Right ventricle myocardium inferior (tissue), 1 donor: ENCODE measurements at regions not wholly inside any gene's neighbourhood (a gene's known extent, or its start where the extent isn't known, plus 50 kb on each side); places are given as distances from the start of the nearest gene placed in this dataset.
A peak's percentile ranks its signal among the peaks of the same experiment; 100 is the strongest.

ENCODE experiments used
- ATAC-seq: fragments of 200-7000 bp; cut with Tn5 transposase; one replicate; pipeline ENCODE4 v1.9.1; 2020; ENCODE audit warnings: mild to moderate bottlenecking, moderate library complexity
- DNase-seq: peaks from one replicate; pipeline ENCODE4 v3.0.0; 2021; ENCODE audit errors: missing footprints
- intact Hi-C: fragments of 100-400 bp; cut with DNase I; formaldehyde crosslinking; loops from one replicate; pipeline ENCODE4 v1.11.0; 2022
- donor health status: DM: no; HTN: yes; CAD: no; lungs with severe emphysema.

DNA sequence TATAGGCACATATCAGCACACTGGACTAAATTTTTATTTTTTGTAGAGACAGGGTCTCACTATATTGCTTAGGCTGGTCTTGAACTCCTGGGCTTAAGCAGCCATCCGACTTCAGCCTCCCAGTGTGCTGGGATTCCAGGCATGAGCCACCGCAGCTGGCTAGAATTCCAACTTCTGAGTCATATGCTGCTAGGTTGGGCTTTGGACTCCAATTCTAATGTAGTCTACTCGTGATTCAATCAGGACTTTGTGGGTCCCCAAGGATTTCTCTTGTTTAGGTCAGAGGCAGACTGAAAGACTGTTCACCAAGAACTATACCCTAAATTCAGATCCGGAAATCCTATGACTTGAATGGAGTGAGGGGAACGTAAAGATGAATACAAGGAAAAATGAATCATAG is 68.2 kb upstream of the CHD1 start:
- intact Hi-C loops, result no loop called here
- ATAC-seq, result no peak
- no peak for DNase-seq

- intact Hi-C loops, result no loop called here
- ATAC-seq (no peak), DNase-seq (no peak)
Observed at GRCh38 chr5:98994611-98995010, 65.8 kb upstream of the CHD1 start.

- ATAC-seq (no peak), DNase-seq (no peak)
- intact Hi-C loops, result no loop called here
Observed at GRCh38 chr5:98993512-98993911, 64.7 kb upstream of the CHD1 start.

DNA sequence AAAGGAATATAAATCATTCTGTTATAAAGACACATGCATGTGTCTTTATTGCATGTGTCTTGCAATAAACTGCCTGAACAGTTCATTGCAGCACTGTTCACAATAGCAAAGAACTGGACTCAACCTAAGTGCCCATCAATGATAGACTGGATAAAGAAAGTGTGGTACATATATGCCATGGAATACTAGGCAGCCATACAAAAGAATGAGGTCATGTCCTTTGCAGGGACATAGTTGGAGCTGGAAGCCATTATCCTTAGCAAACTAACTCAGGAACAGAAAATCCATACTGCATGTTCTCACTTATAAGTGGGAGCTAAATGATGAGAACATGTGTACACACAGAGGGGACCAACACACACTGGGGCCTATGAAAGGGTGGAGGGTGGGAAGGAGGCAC is 63.7 kb upstream of the CHD1 start:
- no peak for DNase-seq
- ATAC-seq, result no peak

GRCh38 chr5:98989727-98990126 is 60.9 kb upstream of the CHD1 start:
- intact Hi-C loops, result no loop called here
- DNase-seq (no peak), ATAC-seq (peak; percentile 42)

More for the DNA sequence above, 63.7 kb upstream of the CHD1 start:
- intact Hi-C loops, result no loop called here

- intact Hi-C loops, result no loop called here
- no peak for DNase-seq
- ATAC-seq, result no peak
Observed at GRCh38 chr5:98986587-98986986, 57.8 kb upstream of the CHD1 start.

- no peak for DNase-seq
- intact Hi-C loops, result no loop called here
- ATAC-seq, result no peak
Observed at GRCh38 chr5:98982880-98983279, 54.1 kb upstream of the CHD1 start.
